Cardiac fibroblast (primary cell): ENCODE measurements at regions not wholly inside any gene's neighbourhood (a gene's known extent, or its start where the extent isn't known, plus 50 kb on each side); places are given as distances from the start of the nearest gene placed in this dataset.

ENCODE experiments used
- DNase-seq, 2 donors: peaks; one replicate each; pipeline versions ENCODE4 v3.0.0 to v3.0.0-alpha.2; 2010; ENCODE audit warnings: low read depth in 2 of 2
- H3K4me3 ChIP-seq, 2 donors: replicated peaks in 1 of 2; 1 replicate in 1 of 2; 2 replicates in 1 of 2; pipeline ENCODE4 v1.5.1; 2011; ENCODE audit warnings: low read depth in 2 of 2, low read length in 2 of 2, mild to moderate bottlenecking in 2 of 2, moderate library complexity in 1 of 2
- TF ChIP-seq, protein P1 (sequence below): IDR thresholded peaks from one replicate; pipeline ENCODE4 v1.5.1; 2011; ENCODE audit warnings: low read depth, mild to moderate bottlenecking, low read length, inconsistent platforms

DNA sequence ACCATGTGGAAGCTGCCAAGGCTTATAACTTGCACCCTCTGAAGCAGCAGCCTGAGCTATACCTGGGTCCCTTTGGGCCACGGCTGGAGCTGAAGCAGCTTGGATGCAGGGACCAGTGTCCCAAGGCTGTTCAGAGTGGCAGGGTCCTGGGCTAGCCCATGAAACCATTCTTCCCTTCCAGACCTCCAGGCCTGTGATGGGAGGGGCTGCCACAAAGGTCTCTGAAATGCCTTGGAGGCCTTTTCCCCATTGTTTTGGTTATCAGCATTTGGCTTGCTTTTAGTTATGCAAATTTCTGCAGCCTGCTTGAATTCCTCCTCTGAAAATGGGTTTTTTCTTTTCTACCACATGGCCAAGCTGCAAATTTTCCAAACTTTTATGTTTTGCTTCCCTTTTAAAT, 433.7 kb upstream of the ACO1 start:
- no peak overlapping the region for H3K4me3 ChIP-seq
- TF ChIP-seq, protein P1, sequence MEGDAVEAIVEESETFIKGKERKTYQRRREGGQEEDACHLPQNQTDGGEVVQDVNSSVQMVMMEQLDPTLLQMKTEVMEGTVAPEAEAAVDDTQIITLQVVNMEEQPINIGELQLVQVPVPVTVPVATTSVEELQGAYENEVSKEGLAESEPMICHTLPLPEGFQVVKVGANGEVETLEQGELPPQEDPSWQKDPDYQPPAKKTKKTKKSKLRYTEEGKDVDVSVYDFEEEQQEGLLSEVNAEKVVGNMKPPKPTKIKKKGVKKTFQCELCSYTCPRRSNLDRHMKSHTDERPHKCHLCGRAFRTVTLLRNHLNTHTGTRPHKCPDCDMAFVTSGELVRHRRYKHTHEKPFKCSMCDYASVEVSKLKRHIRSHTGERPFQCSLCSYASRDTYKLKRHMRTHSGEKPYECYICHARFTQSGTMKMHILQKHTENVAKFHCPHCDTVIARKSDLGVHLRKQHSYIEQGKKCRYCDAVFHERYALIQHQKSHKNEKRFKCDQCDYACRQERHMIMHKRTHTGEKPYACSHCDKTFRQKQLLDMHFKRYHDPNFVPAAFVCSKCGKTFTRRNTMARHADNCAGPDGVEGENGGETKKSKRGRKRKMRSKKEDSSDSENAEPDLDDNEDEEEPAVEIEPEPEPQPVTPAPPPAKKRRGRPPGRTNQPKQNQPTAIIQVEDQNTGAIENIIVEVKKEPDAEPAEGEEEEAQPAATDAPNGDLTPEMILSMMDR, result no peak
- DNase-seq, result no peak

DNA sequence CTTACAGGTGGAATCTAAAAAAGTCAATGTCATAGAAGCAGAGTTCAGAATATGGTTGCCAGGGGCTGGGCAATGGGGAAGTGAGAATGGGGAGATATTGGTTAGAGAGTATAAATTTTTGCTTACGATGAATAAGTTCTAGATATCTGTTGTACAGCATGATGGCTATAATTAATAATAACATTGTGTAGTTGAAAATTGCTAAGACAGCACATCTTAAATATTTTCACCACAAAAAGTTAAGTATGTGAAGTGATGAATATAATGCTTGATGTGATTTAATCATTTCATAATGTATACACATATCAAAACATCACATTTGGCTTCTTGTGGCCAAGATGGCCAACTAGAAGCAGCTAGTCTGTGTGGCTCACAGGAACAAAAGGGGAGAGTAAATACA, 425.9 kb upstream of the ACO1 start:
- no peak for DNase-seq
- H3K4me3 ChIP-seq, result no peak overlapping the region
- TF ChIP-seq, protein P1, result no peak

- TF ChIP-seq, protein P1, result no peak
- no peak for DNase-seq
- no peak overlapping the region for H3K4me3 ChIP-seq
These were observed 414.9 kb upstream of the ACO1 start for GRCh38 chr9:31969552-31969951.

DNA sequence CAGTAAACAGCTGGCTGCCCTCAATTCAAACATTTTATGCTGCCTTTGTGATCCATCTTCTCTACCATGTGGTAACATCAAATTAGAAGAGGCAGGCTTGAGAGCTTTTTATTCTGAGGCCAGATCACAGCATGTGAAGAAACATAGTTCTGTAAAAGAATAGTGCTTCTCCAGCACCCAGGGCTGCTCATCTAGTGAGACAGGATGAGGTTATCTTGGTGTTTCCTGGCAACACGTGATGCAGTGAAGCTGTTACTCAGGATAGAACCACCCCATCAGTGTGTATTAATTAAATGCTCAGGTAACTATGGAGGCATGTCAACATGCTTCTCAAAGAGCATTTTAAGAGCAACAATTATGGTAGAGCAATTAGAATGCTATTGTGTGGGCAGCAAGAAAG, 400.5 kb upstream of the ACO1 start:
- DNase-seq, result no peak
- TF ChIP-seq, protein P1, result no peak
- H3K4me3 ChIP-seq, result no peak overlapping the region

GRCh38 chr9:31996331-31996730, 388.1 kb upstream of the ACO1 start:
- TF ChIP-seq, protein P1, result no peak
- peak in 1 of 2 donors; percentile 2 for DNase-seq

DNA sequence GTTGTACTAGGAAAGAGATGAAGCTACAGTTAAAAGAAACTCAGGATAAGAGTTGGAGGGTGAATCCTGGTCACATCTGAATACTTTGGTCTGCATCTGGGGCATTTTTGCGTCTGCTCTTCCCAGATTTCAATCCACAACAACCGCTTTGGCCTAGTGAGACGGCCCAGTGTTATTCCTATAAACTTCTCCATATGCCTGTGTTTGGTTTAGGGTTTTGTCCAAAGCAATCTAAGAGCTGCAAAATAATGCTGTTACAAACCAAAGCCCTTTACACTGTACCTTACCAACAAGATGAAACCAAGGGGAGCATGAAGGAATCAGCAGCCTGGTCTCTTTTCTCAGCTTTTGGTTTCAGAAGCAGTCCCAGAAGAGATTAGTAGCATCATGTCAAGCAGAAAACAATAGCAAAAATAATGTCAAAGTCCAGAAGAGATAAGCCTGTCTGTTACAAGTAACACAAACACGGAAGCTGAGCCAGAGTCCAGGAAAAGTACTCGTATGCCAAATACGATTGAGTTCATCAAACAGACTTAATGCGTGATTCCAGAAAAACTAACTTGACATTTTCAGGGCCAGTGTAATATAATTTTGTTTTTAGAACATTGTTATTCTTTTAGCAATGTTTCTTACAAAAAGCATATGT, 379.9 kb upstream of the ACO1 start:
- DNase-seq, result no peak
- no peak overlapping the region for H3K4me3 ChIP-seq
- TF ChIP-seq, protein P1, result no peak

More at GRCh38 chr9:31996331-31996730, 388.1 kb upstream of the ACO1 start:
- H3K4me3 ChIP-seq, result no peak overlapping the region

DNA sequence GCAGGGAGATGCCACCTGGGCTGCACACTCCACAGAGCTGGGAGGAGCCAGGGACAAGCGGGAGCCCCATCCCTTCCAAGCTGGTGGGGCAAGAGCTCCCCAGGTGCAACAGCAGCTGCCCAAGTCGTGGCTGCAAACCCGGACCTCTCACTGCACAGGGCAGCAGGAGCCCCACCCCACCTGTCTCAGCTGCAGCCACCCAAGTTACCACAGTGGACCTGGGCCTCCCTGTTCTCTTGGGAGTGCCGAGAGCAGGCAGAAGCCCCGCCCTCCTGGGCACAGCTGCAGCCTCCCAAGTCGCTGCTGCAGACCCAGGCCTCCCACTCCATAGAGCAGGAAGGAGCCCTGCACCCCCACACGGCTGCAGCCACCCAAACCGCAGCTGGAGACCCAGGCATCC, 374.1 kb upstream of the ACO1 start:
- no peak overlapping the region for H3K4me3 ChIP-seq
- TF ChIP-seq, protein P1, result no peak
- no peak for DNase-seq
